HEK293T (cell line): ENCODE measurements at regions not wholly inside any gene's neighbourhood (a gene's known extent, or its start where the extent isn't known, plus 50 kb on each side); places are given as distances from the start of the nearest gene placed in this dataset.

Experiments used
- BHLHE40 ChIP-seq: fragments of 450-650 bp; IDR thresholded peaks from 2 replicates; pipeline ENCODE4 v1.6.1; 2016; ENCODE audit warnings: mild to moderate bottlenecking, moderate library complexity, borderline replicate concordance
- CTBP1 ChIP-seq: fragments of 450-650 bp; IDR thresholded peaks from 2 replicates; pipeline ENCODE4 v1.6.1; 2016; ENCODE audit warnings: borderline replicate concordance
- ELF4 ChIP-seq: fragments of 450-650 bp; IDR thresholded peaks from 2 replicates; pipeline ENCODE4 v1.6.1; 2017; ENCODE audit warnings: antibody characterized with exemption
- FOXA1 ChIP-seq: fragments of 450-650 bp; IDR thresholded peaks from 2 replicates; pipeline ENCODE4 v1.6.1; 2016; ENCODE audit warnings: mild to moderate bottlenecking
- LEF1 ChIP-seq: fragments of 450-650 bp; IDR thresholded peaks from 2 replicates; pipeline ENCODE4 v1.6.1; 2017; ENCODE audit warnings: mild to moderate bottlenecking, borderline replicate concordance
- NFRKB ChIP-seq: fragments of 450-650 bp; IDR thresholded peaks from 2 replicates; pipeline ENCODE4 v1.6.1; 2016; ENCODE audit warnings: mild to moderate bottlenecking, moderate library complexity
- SP1 ChIP-seq: fragments of 450-650 bp; IDR thresholded peaks from 2 replicates; pipeline ENCODE4 v1.6.1; 2017
- TARDBP ChIP-seq: fragments of 450-650 bp; IDR thresholded peaks from 2 replicates; pipeline ENCODE4 v1.6.1; 2016
- ZNF384 ChIP-seq: fragments of 450-650 bp; IDR thresholded peaks from 2 replicates; pipeline ENCODE4 v1.6.1; 2016

DNA sequence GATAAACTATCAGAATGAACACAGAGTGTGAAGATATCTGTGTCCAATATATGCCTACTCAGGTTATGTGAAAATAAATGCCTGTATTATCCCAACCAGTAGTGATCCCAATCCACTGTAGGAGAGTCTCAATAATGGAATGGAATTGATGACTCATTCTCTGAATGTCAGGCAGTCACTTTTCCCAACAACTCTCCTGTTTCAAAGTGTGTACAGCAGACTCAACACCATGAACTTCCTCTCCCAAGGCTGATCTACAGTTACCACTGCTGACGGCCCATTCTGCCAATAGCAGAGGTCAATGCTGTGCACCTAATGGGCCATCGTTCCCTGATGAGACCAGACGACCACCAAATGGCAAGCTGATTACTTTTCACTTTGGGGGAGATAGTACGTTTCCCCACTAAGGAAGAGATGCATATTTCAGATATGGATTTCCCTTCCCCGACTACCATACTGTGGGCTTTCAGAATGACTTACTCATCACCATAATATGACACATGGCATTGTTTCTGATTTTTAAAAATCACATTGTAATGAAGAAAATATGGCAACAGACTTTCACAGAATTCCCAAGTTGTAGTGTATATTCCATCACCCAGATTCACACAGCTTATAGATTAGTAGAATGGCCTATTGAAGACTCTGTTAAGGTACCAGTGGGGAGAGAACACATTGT, 601.7 kb upstream of the VRK2 start:
- TF ChIP-seq CTBP1 (no peak), TARDBP (no peak), FOXA1 (no peak), BHLHE40 (no peak), ELF4 (no peak), ZNF384 (no peak), NFRKB (no peak), SP1 (no peak), LEF1 (no peak)
